HG03175 (cell line): ENCODE measurements at regions not wholly inside any gene's neighbourhood (a gene's known extent, or its start where the extent isn't known, plus 50 kb on each side); places are given as distances from the start of the nearest gene placed in this dataset.
"Not testable (repeated sequence)": the region's sequence is repeated elsewhere in the genome, so short reads cannot be mapped to it uniquely, and the experiment has no call there.

Source experiments
- ATAC-seq: cut with Tn5 transposase; IDR thresholded peaks from one replicate; pipeline ENCODE4 v1.9.1; 2021; ENCODE audit warnings: mild to moderate bottlenecking, moderate library complexity; ENCODE audit not compliant: unreplicated experiment

- ATAC-seq = not testable (repeated sequence)
These were observed 736.1 kb upstream of the PCDH20 start for GRCh38 chr13:62151724-62152123.

- ATAC-seq = no peak
These were observed 726.4 kb upstream of the PCDH20 start for GRCh38 chr13:62142048-62142447.

GRCh38 chr13:62139597-62139996 lies 723.9 kb upstream of the PCDH20 start:
- no peak for ATAC-seq

GRCh38 chr13:62137629-62138405 lies 722.2 kb upstream of the PCDH20 start:
- ATAC-seq = no peak

- ATAC-seq = no peak
These were observed 716.0 kb upstream of the PCDH20 start for GRCh38 chr13:62131604-62132003.

- no peak for ATAC-seq
These were observed 714.7 kb upstream of the PCDH20 start for GRCh38 chr13:62130062-62130970.

- ATAC-seq = no peak
These were observed 713.4 kb upstream of the PCDH20 start for GRCh38 chr13:62129000-62129551.

- no peak for ATAC-seq
These were observed 710.8 kb upstream of the PCDH20 start for GRCh38 chr13:62126400-62126799.

- no peak for ATAC-seq
These were observed 709.8 kb upstream of the PCDH20 start for GRCh38 chr13:62125451-62125850.

GRCh38 chr13:62123409-62123808 lies 707.8 kb upstream of the PCDH20 start:
- no peak for ATAC-seq

- no peak for ATAC-seq
These were observed 706.8 kb upstream of the PCDH20 start for GRCh38 chr13:62122434-62122833.

GRCh38 chr13:62119739-62120700 lies 704.4 kb upstream of the PCDH20 start:
- peak; percentile 47 for ATAC-seq

- no peak for ATAC-seq
These were observed 700.2 kb upstream of the PCDH20 start for GRCh38 chr13:62115831-62116230.

GRCh38 chr13:62113179-62113578 lies 697.5 kb upstream of the PCDH20 start:
- ATAC-seq = no peak

- ATAC-seq = no peak
These were observed 694.4 kb upstream of the PCDH20 start for GRCh38 chr13:62110079-62110478.

GRCh38 chr13:62104136-62104535 lies 688.5 kb upstream of the PCDH20 start:
- ATAC-seq = not testable (repeated sequence)

- no peak for ATAC-seq
These were observed 681.0 kb upstream of the PCDH20 start for GRCh38 chr13:62096652-62097051.

- ATAC-seq = no peak
These were observed 679.3 kb upstream of the PCDH20 start for GRCh38 chr13:62094932-62095331.

- ATAC-seq = no peak
These were observed 678.5 kb upstream of the PCDH20 start for GRCh38 chr13:62093984-62094780.

GRCh38 chr13:62092949-62093348 lies 677.3 kb upstream of the PCDH20 start:
- no peak for ATAC-seq
